Cerebellar nuclear complex (tissue), 1 donor: ENCODE measurements at regions not wholly inside any gene's neighbourhood (a gene's known extent, or its start where the extent isn't known, plus 50 kb on each side); places are given as distances from the start of the nearest gene placed in this dataset.

Source experiments
- DNase-seq, 2 experiments: peaks; one replicate each; lab custom pipeline; 2025; lab: John Stamatoyannopoulos, UW

- no peak for DNase-seq
These were observed 95.8 kb upstream of the SETBP1 start for GRCh38 chr18:44584900-44585299.

GRCh38 chr18:44586782-44587524, 93.7 kb upstream of the SETBP1 start:
- DNase-seq: peak in 1 of 2 experiments; percentile 58

GRCh38 chr18:44588508-44588907, 92.2 kb upstream of the SETBP1 start:
- DNase-seq: no peak

- no peak for DNase-seq
These were observed 90.9 kb upstream of the SETBP1 start for GRCh38 chr18:44589693-44590355.

GRCh38 chr18:44590956-44591670, 89.6 kb upstream of the SETBP1 start:
- no peak for DNase-seq

GRCh38 chr18:44592639-44593038, 88.0 kb upstream of the SETBP1 start:
- DNase-seq: no peak

GRCh38 chr18:44594799-44595467, 85.8 kb upstream of the SETBP1 start:
- no peak for DNase-seq

GRCh38 chr18:44597797-44598196, 82.9 kb upstream of the SETBP1 start:
- DNase-seq: no peak

GRCh38 chr18:44598514-44598913, 82.2 kb upstream of the SETBP1 start:
- no peak for DNase-seq

GRCh38 chr18:44599412-44599811, 81.3 kb upstream of the SETBP1 start:
- no peak for DNase-seq

GRCh38 chr18:44601447-44601846, 79.2 kb upstream of the SETBP1 start:
- no peak for DNase-seq

GRCh38 chr18:44602380-44602779, 78.3 kb upstream of the SETBP1 start:
- no peak for DNase-seq

GRCh38 chr18:44602845-44603244, 77.8 kb upstream of the SETBP1 start:
- no peak for DNase-seq

GRCh38 chr18:44609181-44609941, 71.3 kb upstream of the SETBP1 start:
- no peak for DNase-seq

GRCh38 chr18:44620812-44621211, 59.9 kb upstream of the SETBP1 start:
- no peak for DNase-seq

- no peak for DNase-seq
These were observed 56.6 kb upstream of the SETBP1 start for GRCh38 chr18:44624052-44624451.

GRCh38 chr18:44625386-44625785, 55.3 kb upstream of the SETBP1 start:
- no peak for DNase-seq

GRCh38 chr18:44626236-44626635, 54.5 kb upstream of the SETBP1 start:
- no peak for DNase-seq

GRCh38 chr18:44626807-44627206, 53.9 kb upstream of the SETBP1 start:
- no peak for DNase-seq

- DNase-seq: no peak
These were observed 53.4 kb upstream of the SETBP1 start for GRCh38 chr18:44627280-44627679.

- DNase-seq: no peak
These were observed 51.3 kb upstream of the SETBP1 start for GRCh38 chr18:44629406-44629805.

- no peak for DNase-seq
These were observed 50.6 kb upstream of the SETBP1 start for GRCh38 chr18:44630118-44630517.
